Kidney (tissue), 13 donors: ENCODE measurements at regions not wholly inside any gene's neighbourhood (a gene's known extent, or its start where the extent isn't known, plus 50 kb on each side); places are given as distances from the start of the nearest gene placed in this dataset.
A peak's percentile ranks its signal among the peaks of the same experiment; 100 is the strongest.
"Not testable (repeated sequence)": the region's sequence is repeated elsewhere in the genome, so short reads cannot be mapped to it uniquely, and the experiment has no call there.

ENCODE experiments used
- DNase-seq, 5 donors: peaks; one replicate each; pipeline ENCODE4 v3.0.0-alpha.2; 2013 to 2020
- FAIRE-seq: peaks from 2 replicates; lab custom pipeline; 2012; peaks lifted over from hg19 to GRCh38; lab: Jason Lieb, UNC
- H3K27ac ChIP-seq, 2 donors: one replicate each; pipeline ENCODE4 v1.7.0; 2013; ENCODE audit warnings: low read depth in 2 of 2, low read length in 2 of 2, inconsistent platforms in 1 of 2
- H3K27me3 ChIP-seq: one replicate; pipeline ENCODE4 v1.7.1; 2013; ENCODE audit warnings: low read length, inconsistent platforms; ENCODE audit not compliant: control insufficient read depth, insufficient read depth
- H3K36me3 ChIP-seq, 3 donors: one replicate each; pipeline versions ENCODE4 v1.7.0 to v1.7.1; 2013; ENCODE audit warnings: low read length in 3 of 3, control low read depth in 1 of 3, inconsistent platforms in 1 of 3; ENCODE audit not compliant: insufficient read depth in 3 of 3, control insufficient read depth in 2 of 3
- H3K4me1 ChIP-seq, 3 donors: one replicate each; pipeline versions ENCODE4 v1.7.0 to v1.7.1; 2013; ENCODE audit warnings: low read length in 3 of 3, inconsistent platforms in 1 of 3, low read depth in 1 of 3; ENCODE audit not compliant: control insufficient read depth in 2 of 3, insufficient read depth in 2 of 3
- H3K4me3 ChIP-seq, 3 donors: one replicate each; pipeline versions ENCODE4 v1.7.0 to v1.8.1; 2013; ENCODE audit warnings: low read length in 3 of 3, control low read depth in 1 of 3, inconsistent platforms in 1 of 3
- H3K9ac ChIP-seq, 3 donors: one replicate each; pipeline versions ENCODE4 v1.7.0 to v1.7.1; 2013; ENCODE audit warnings: low read length in 3 of 3, control low read depth in 1 of 3, inconsistent platforms in 1 of 3
- H3K9me3 ChIP-seq, 3 donors: one replicate each; pipeline versions ENCODE4 v1.7.0 to v1.7.1; 2013; ENCODE audit warnings: low read length in 3 of 3, control low read depth in 1 of 3, inconsistent platforms in 1 of 3; ENCODE audit not compliant: control insufficient read depth in 2 of 3, insufficient read depth in 1 of 3
- intact Hi-C: fragments of 100-400 bp; cut with DNase I; formaldehyde crosslinking; loops from one replicate; pipeline ENCODE4 v1.11.1; 2022
- TF ChIP-seq, protein P1 (sequence below): IDR thresholded peaks from 3 replicates; pipeline ENCODE4 v1.5.1; 2012; ENCODE audit warnings: mild to moderate bottlenecking, moderate library complexity, borderline replicate concordance; ENCODE audit not compliant: insufficient read depth; ENCODE audit errors: extremely low read depth
- donor health status: control.
- donor health status: control.
- donor health status: control.
- donor health status: control.
- donor health status: control.
- donor health status: DM: yes; HTN: yes; CAD: no.
- donor health status: Normal renal cell carcinoma (clear cell type).

DNA sequence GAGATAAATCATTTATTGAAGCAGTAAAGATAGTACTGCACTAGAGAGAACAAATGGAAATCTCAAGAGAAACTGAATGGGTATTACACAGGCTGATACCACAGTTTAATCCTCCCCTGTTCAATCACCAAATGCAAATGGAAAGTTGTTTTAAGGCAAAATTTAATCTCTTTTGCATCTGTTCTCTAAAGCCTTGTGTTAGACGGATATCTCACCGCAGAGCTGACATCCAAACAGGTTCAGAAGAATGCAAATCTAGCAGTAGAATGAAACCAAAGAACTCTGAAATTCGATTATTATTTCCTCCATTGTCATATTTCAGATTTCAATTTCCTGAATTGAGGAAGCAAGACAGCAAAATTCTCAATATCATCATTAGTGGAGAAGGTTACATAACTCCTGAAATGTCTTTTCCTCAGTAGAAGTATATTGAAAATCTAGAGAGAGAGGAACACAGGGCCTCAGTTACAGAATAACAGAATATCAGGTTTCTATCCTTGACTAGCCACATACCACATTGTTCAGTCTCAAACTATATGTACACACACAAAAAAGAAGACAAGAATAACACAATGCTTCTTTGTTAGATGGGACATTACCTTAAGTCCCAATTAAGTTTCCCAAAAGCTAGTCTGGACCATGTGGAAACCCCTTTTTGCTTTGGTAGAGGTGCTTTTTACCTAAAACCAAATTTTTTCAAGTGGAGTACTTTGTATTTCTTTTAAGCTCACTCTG, 94.1 kb upstream of the BANK1 start:
- intact Hi-C loops, result no loop called here
- Histone ChIP-seq H3K4me1 (no peaks in the 10 kb centered on the region), H3K9me3 (no peaks in the 10 kb centered on the region), H3K27ac (no peak overlapping the region), H3K9ac (no peak overlapping the region), H3K36me3 (no peaks in the 10 kb centered on the region), H3K4me3 (no peak overlapping the region), H3K27me3 (no peaks in the 10 kb centered on the region)
- TF ChIP-seq, protein P1, sequence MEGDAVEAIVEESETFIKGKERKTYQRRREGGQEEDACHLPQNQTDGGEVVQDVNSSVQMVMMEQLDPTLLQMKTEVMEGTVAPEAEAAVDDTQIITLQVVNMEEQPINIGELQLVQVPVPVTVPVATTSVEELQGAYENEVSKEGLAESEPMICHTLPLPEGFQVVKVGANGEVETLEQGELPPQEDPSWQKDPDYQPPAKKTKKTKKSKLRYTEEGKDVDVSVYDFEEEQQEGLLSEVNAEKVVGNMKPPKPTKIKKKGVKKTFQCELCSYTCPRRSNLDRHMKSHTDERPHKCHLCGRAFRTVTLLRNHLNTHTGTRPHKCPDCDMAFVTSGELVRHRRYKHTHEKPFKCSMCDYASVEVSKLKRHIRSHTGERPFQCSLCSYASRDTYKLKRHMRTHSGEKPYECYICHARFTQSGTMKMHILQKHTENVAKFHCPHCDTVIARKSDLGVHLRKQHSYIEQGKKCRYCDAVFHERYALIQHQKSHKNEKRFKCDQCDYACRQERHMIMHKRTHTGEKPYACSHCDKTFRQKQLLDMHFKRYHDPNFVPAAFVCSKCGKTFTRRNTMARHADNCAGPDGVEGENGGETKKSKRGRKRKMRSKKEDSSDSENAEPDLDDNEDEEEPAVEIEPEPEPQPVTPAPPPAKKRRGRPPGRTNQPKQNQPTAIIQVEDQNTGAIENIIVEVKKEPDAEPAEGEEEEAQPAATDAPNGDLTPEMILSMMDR, result no peak
- FAIRE-seq (no peak), DNase-seq (peak in 1 of 5 donors; percentile 18)

DNA sequence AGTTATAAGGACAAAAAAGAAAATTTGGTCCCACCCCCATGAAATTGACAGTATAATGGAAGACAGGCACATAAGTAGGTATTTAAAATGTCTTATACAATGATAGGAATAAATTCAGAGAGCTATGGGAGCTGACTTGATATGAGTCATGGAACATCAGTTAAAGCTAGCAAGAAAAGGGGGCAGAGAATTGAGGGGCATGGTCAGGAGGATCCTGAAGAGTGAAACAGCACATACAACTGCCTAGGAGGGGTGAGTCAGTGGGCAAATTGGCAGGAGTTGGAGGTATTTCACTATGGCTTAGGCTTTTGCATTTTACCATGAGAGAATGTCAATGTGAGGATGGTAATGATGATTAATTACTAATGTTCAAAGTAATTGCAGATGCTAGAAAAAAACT, 95.4 kb upstream of the BANK1 start:
- no peak for DNase-seq
- TF ChIP-seq, protein P1, result no peak
- intact Hi-C loops, result no loop called here
- FAIRE-seq, result no peak
- Histone ChIP-seq H3K27me3 (no peaks in the 10 kb centered on the region), H3K9me3 (no peaks in the 10 kb centered on the region), H3K9ac (no peak overlapping the region), H3K36me3 (no peaks in the 10 kb centered on the region), H3K4me3 (no peak overlapping the region), H3K27ac (no peak overlapping the region), H3K4me1 (peaks cover 0 to 3% (median 0%) of the 10 kb centered on the region in 3 donors)

DNA sequence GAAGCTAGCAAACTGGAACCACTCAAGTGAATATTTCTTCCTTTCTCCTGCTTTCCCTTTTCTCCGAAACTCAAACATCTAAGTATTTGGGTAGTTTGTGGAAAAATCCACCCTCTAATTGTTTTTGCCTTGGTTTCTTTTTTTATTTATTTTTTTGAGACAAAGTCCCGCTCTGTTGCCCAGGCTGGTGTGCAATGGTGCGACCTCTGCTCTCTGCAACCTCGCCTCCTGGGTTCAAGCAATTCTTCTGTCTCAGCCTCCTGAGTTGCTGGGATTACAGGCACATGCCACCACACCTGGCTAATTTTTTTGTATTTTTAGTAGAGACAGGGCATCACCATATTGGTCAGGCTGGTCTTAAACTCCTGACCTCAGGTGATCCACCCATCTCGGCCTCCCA, 96.1 kb upstream of the BANK1 start:
- H3K9ac ChIP-seq, H3K27me3 ChIP-seq, intact Hi-C loops, FAIRE-seq, H3K4me3 ChIP-seq, H3K27ac ChIP-seq, DNase-seq, H3K36me3 ChIP-seq, H3K9me3 ChIP-seq: not testable (repeated sequence)
- H3K4me1 ChIP-seq, result peaks cover 0 to 11% (median 0%) of the 10 kb centered on the region in 3 donors

DNA sequence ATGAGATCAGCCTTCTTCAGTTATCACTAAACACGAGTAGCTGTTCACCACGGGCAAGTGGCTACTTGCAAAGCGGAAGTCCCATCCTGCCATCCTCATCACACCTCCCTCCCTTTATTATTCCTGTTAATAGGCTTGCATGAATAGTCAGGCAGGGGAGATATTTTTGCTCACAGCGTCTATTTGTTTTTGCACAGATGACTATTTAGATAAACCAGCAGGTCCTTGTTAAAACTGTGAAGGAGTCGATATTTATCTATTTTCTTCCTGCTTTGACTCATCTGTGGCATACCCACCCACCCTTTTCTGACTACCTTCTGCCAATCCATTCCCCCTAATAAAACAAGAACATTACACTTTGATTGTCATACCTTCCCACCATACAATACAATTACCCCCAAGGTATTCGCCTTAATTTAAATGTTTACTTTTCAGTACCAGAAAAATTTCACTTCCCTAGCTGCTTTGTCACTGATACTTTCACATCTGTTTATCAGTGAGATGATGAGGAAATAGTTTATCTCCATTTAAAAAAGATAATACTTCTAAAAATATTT, 96.6 kb upstream of the BANK1 start:
- Histone ChIP-seq H3K9me3 (no peaks in the 10 kb centered on the region), H3K27ac (no peak overlapping the region), H3K36me3 (no peaks in the 10 kb centered on the region), H3K27me3 (no peaks in the 10 kb centered on the region), H3K4me3 (no peak overlapping the region), H3K4me1 (peaks cover 0 to 12% (median 0%) of the 10 kb centered on the region in 3 donors), H3K9ac (no peak overlapping the region)
- FAIRE-seq (no peak), DNase-seq (no peak)
- TF ChIP-seq, protein P1, result no peak
- intact Hi-C loops, result no loop called here
